ENCODE measurements at regions not wholly inside any gene's neighbourhood (a gene's known extent, or its start where the extent isn't known, plus 50 kb on each side); places are given as distances from the start of the nearest gene placed in this dataset.

DNA sequence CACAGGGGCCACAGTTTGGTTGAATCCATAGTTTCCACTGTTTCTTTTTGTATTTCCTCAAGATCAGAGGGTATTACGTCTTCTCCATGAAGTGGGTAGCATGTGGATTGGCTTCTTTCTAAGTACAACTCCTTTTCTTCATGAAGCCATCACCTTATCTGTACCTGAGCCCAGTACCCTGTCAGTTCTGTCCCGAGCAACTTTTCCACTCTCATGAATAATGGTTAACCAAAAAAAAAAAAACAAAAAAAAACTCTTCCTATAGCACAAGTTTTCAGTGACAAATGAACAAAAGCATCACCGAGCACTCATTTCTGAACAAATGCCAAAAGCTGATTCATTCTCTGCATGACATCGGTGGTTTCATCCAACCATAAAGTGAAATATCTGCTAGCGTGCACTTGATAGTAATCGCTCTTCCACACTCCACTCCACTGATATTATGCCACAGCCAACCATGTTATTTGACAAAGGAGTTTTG is 53.0 kb upstream of the CCDC150 start:
- peaks cover 15% of the 10 kb centered on the region for H3K4me1 Mint-ChIP-seq
- no peak overlapping the region for H3K27ac Mint-ChIP-seq

DNA sequence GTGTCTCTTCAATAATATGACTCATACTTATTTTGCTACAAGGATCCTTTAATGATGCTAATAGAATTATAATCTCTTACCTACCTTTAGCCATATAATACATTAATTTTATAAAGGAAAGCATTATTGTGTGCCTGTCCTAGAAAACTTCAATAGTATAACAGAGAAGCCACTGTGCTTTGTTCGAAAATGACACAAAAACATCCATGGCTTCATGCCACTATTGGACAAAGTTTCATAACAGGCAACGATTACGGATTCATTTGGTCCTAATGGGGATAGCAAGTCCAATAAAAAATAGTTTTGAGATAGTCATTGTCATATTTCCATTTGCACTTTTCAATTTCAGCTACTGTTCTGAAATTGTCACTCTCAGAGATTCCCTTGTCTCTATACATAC is 52.5 kb upstream of the CCDC150 start:
- no peaks in the 10 kb centered on the region for H3K27me3 Mint-ChIP-seq (ENCODE audit: low read depth, poor library complexity)
- H3K27ac Mint-ChIP-seq: no peak overlapping the region
- peaks cover 4% of the 10 kb centered on the region for H3K9me3 Mint-ChIP-seq
- peaks cover 20% of the 10 kb centered on the region for H3K4me1 Mint-ChIP-seq
- H3K36me3 Mint-ChIP-seq (ENCODE audit: low read depth): peaks cover 10% of the 10 kb centered on the region
- H3K4me3 Mint-ChIP-seq: no peak overlapping the region
- TF ChIP-seq, protein P1, sequence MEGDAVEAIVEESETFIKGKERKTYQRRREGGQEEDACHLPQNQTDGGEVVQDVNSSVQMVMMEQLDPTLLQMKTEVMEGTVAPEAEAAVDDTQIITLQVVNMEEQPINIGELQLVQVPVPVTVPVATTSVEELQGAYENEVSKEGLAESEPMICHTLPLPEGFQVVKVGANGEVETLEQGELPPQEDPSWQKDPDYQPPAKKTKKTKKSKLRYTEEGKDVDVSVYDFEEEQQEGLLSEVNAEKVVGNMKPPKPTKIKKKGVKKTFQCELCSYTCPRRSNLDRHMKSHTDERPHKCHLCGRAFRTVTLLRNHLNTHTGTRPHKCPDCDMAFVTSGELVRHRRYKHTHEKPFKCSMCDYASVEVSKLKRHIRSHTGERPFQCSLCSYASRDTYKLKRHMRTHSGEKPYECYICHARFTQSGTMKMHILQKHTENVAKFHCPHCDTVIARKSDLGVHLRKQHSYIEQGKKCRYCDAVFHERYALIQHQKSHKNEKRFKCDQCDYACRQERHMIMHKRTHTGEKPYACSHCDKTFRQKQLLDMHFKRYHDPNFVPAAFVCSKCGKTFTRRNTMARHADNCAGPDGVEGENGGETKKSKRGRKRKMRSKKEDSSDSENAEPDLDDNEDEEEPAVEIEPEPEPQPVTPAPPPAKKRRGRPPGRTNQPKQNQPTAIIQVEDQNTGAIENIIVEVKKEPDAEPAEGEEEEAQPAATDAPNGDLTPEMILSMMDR (IDR thresholded peaks at IDR 0.05): no peak
- no peak for DNase-seq

More for the DNA sequence above, 53.0 kb upstream of the CCDC150 start:
- TF ChIP-seq, protein P1 (IDR thresholded peaks at IDR 0.05): no peak
- DNase-seq: no peak
- no peaks in the 10 kb centered on the region for H3K27me3 Mint-ChIP-seq (ENCODE audit: low read depth, poor library complexity)
- H3K36me3 Mint-ChIP-seq (ENCODE audit: low read depth): peaks cover 10% of the 10 kb centered on the region
- peaks cover 4% of the 10 kb centered on the region for H3K9me3 Mint-ChIP-seq
- no peak overlapping the region for H3K4me3 Mint-ChIP-seq

DNA sequence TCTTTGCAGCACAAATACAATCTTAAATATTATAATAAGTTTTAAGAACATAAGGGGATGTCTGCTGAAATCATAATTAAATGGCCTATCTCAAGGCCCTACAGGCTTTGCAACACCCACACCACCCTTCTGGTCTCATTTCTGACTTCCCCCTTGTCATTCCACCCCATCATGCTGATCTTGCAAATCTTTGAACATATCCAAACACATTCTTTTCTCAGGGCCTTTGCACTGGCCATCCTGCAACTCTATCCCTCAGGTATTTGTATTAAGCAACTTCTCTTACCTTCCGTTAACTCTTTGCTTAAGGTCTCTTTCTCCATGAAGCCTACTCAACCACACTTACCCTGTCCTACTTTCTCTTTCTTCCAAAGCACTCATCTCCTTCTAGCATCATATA is 51.8 kb upstream of the CCDC150 start:
- no peak for DNase-seq
- Mint-ChIP-seq H3K4me1 (peaks cover 25% of the 10 kb centered on the region), H3K36me3 (ENCODE audit: low read depth) (peaks cover 4% of the 10 kb centered on the region), H3K9me3 (no peaks in the 10 kb centered on the region), H3K27me3 (ENCODE audit: low read depth, poor library complexity) (no peaks in the 10 kb centered on the region), H3K27ac (no peak overlapping the region), H3K4me3 (no peak overlapping the region)
- TF ChIP-seq, protein P1 (IDR thresholded peaks at IDR 0.05): no peak

DNA sequence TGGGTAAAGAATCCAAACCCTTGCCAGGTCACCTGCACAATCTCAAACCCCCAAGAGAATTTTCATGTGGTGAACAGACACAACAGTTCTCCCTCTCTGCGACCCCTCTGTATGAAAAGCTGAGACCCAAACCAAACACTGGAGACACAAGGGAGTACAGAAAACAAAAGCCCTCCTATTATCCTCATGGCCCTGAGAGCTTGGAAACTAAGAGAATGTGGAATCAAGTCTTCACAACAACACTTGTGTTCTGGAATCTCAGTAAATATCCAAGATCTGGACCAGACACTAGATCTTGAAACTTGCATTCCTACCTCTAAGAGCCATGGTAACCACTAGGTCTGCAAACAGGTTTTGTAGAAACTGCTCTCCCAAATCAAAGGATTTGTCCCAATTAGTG is 50.1 kb upstream of the CCDC150 start:
- no peak overlapping the region for H3K27ac Mint-ChIP-seq
- H3K9me3 Mint-ChIP-seq: no peaks in the 10 kb centered on the region
- DNase-seq: no peak

More for the DNA sequence above, 50.1 kb upstream of the CCDC150 start:
- Mint-ChIP-seq H3K36me3 (ENCODE audit: low read depth) (no peaks in the 10 kb centered on the region), H3K4me3 (no peak overlapping the region), H3K27me3 (ENCODE audit: low read depth, poor library complexity) (peaks cover 4% of the 10 kb centered on the region), H3K4me1 (peaks cover 35% of the 10 kb centered on the region)
- TF ChIP-seq, protein P1 (IDR thresholded peaks at IDR 0.05): no peak
